ENCODE measurements at regions not wholly inside any gene's neighbourhood (a gene's known extent, or its start where the extent isn't known, plus 50 kb on each side); places are given as distances from the start of the nearest gene placed in this dataset.

GRCh38 chr13:73683746-73684145, 450.5 kb downstream of the KLF12 start:
- TF ChIP-seq POLR2A (IDR thresholded peaks at IDR 0.05) (no peak), CTCF (IDR thresholded peaks at IDR 0.05) (no peak)

Data from ovary (tissue), 3 donors.